ENCODE measurements at regions not wholly inside any gene's neighbourhood (a gene's known extent, or its start where the extent isn't known, plus 50 kb on each side); places are given as distances from the start of the nearest gene placed in this dataset.

GRCh38 chr7:47683485-47683898 lies 101.6 kb upstream of the TNS3 start:
- no peak for TF ChIP-seq CTCF (IDR thresholded peaks at IDR 0.05)
- TF ChIP-seq POLR2A (IDR thresholded peaks at IDR 0.05), result no peak
- no peak for DNase-seq (ENCODE audit: low spot score in 2 of 2)
- no peak overlapping the region for H3K4me3 ChIP-seq (ENCODE audit: low read depth, poor library complexity, severe bottlenecking)
- 89 to 91% methylated on average over 6 of the region's 6 CpGs for WGBS, 2 donors
- intact Hi-C loops (cut with DNase I; ENCODE audit: low total_unique reads), result no loop called here

- WGBS, 2 donors, result 82 to 85% methylated on average over 6 of the region's 6 CpGs
- no peak overlapping the region for H3K4me3 ChIP-seq (ENCODE audit: low read depth, poor library complexity, severe bottlenecking)
- TF ChIP-seq CTCF (IDR thresholded peaks at IDR 0.05), result no peak
- no peak for TF ChIP-seq POLR2A (IDR thresholded peaks at IDR 0.05)
- intact Hi-C loops (cut with DNase I; ENCODE audit: low total_unique reads), result no loop called here
- DNase-seq (ENCODE audit: low spot score in 2 of 2), result no peak
These were observed 101.0 kb upstream of the TNS3 start for GRCh38 chr7:47682874-47683273.

- TF ChIP-seq POLR2A (IDR thresholded peaks at IDR 0.05) (no peak), CTCF (IDR thresholded peaks at IDR 0.05) (no peak)
- no peak for DNase-seq (ENCODE audit: low spot score in 2 of 2)
- no peak overlapping the region for H3K4me3 ChIP-seq (ENCODE audit: low read depth, poor library complexity, severe bottlenecking)
- intact Hi-C loops (cut with DNase I; ENCODE audit: low total_unique reads), result no loop called here
- 92 to 94% methylated on average over 8 of the region's 8 CpGs for WGBS, 2 donors
These were observed 99.4 kb upstream of the TNS3 start for GRCh38 chr7:47681249-47681810.

- WGBS, 2 donors, result 90 to 95% methylated on average over 6 of the region's 6 CpGs
- H3K4me3 ChIP-seq (ENCODE audit: low read depth, poor library complexity, severe bottlenecking), result no peak overlapping the region
- DNase-seq (ENCODE audit: low spot score in 2 of 2), result no peak
- TF ChIP-seq POLR2A (IDR thresholded peaks at IDR 0.05), result no peak
- no peak for TF ChIP-seq CTCF (IDR thresholded peaks at IDR 0.05)
- intact Hi-C loops (cut with DNase I; ENCODE audit: low total_unique reads), result no loop called here
These were observed 96.9 kb upstream of the TNS3 start for GRCh38 chr7:47678641-47679380.

GRCh38 chr7:47677664-47678063 lies 95.8 kb upstream of the TNS3 start:
- TF ChIP-seq POLR2A (IDR thresholded peaks at IDR 0.05) (no peak), CTCF (IDR thresholded peaks at IDR 0.05) (no peak)

More at GRCh38 chr7:47677664-47678063, 95.8 kb upstream of the TNS3 start:
- WGBS, 2 donors, result 79 to 85% methylated on average over 1 of the region's 1 CpG
- intact Hi-C loops (cut with DNase I; ENCODE audit: low total_unique reads), result no loop called here
- H3K4me3 ChIP-seq (ENCODE audit: low read depth, poor library complexity, severe bottlenecking), result no peak overlapping the region
- no peak for DNase-seq (ENCODE audit: low spot score in 2 of 2)

Measured in lower leg skin (tissue), 4 donors.